A549 (cell line): ENCODE measurements at regions not wholly inside any gene's neighbourhood (a gene's known extent, or its start where the extent isn't known, plus 50 kb on each side); places are given as distances from the start of the nearest gene placed in this dataset.

Experiments used
- ATAC-seq, 2 experiments: fragments of 200-7000 bp in 1 of 2; fragments of >200 bp in 1 of 2; cut with Nextera tagmentation in 1 of 2; cut with Tn5 transposase in 1 of 2; 3 replicates each; pipeline versions ENCODE4 v1.8.0 to v1.9.1; 2018 to 2020; ENCODE audit warnings: mild to moderate bottlenecking in 1 of 2, moderate library complexity in 1 of 2
- CTCF ChIA-PET: fragments of 300-600 bp; sonication (Branson Sonifier 250); formaldehyde crosslinking; extraction: SDS; loops from one replicate; lab custom pipeline; 2021; ENCODE audit warnings: antibody characterized with exemption, inconsistent platforms; lab: Yijun Ruan, JAX
- POLR2A ChIA-PET: fragments of 350-600 bp; formaldehyde crosslinking; extraction: SDS; loops from one replicate; lab custom pipeline; 2021; ENCODE audit warnings: antibody characterized with exemption, inconsistent platforms; lab: Yijun Ruan, JAX
- DNase-seq, 2 experiments: peaks; one replicate each; pipeline versions ENCODE4 v3.0.0 to v3.0.0-alpha.2; 2011 to 2016; ENCODE audit warnings: low read depth in 1 of 2, low spot score in 1 of 2
- FAIRE-seq: peaks from 2 replicates; lab custom pipeline; 2011; peaks lifted over from hg19 to GRCh38; lab: Jason Lieb, UNC
- H3K27ac ChIP-seq, 2 experiments: fragments of >200 bp; sonication (Bioruptor Twin); formaldehyde crosslinking; 3 replicates each; pipeline ENCODE4 v1.5.1; 2016 to 2017
- H3K4me1 ChIP-seq: fragments of >200 bp; sonication (Bioruptor Twin); formaldehyde crosslinking; 3 replicates; pipeline ENCODE4 v1.6.1; 2016
- H3K4me2 ChIP-seq: fragments of >200 bp; sonication (Bioruptor Twin); formaldehyde crosslinking; 3 replicates; pipeline ENCODE4 v1.6.1; 2016
- H3K4me3 ChIP-seq: fragments of >200 bp; sonication (Bioruptor Twin); formaldehyde crosslinking; 3 replicates; pipeline ENCODE4 v1.5.1; 2016
- H3K9me3 ChIP-seq: fragments of >200 bp; sonication (Bioruptor Twin); formaldehyde crosslinking; 3 replicates; pipeline ENCODE4 v1.6.1; 2016
- BHLHE40 ChIP-seq: IDR thresholded peaks from 2 replicates; pipeline ENCODE4 v1.6.1; 2012; ENCODE audit warnings: low read depth, low read length, inconsistent platforms
- ESRRA ChIP-seq: fragments of 150-350 bp; IDR thresholded peaks from 2 replicates; pipeline ENCODE4 v1.6.1; 2014; ENCODE audit warnings: mild to moderate bottlenecking, low read length, borderline replicate concordance
- FOSL2 ChIP-seq, 2 experiments: fragments of 450-650 bp in 1 of 2; fragments of >200 bp in 1 of 2; sonication (Bioruptor Twin) in 1 of 2; formaldehyde crosslinking; IDR thresholded peaks; 2 replicates each; pipeline versions ENCODE4 v1.5.0 to v1.6.1; 2016 to 2020; ENCODE audit warnings: mild to moderate bottlenecking in 1 of 2, moderate library complexity in 1 of 2
- FOXS1 ChIP-seq: fragments of 250-450 bp; sonication (Bioruptor Pico); IDR thresholded peaks from 2 replicates; pipeline ENCODE4 v1.5.0; 2020; ENCODE audit warnings: mild to moderate bottlenecking, moderate library complexity
- KDM1A ChIP-seq: fragments of 200-600 bp; sonication (generic); IDR thresholded peaks from 2 replicates; pipeline ENCODE4 v1.6.1; 2016; ENCODE audit warnings: low read depth, mild to moderate bottlenecking
- POLR2A ChIP-seq: IDR thresholded peaks from 2 replicates; pipeline ENCODE4 v1.6.1; 2012; ENCODE audit warnings: mild to moderate bottlenecking, low read length
- POLR2AphosphoS2 ChIP-seq: conservative IDR thresholded peaks from 2 replicates; pipeline ENCODE4 v1.6.1; 2012; ENCODE audit warnings: low read length, improper control_type of control experiment, inconsistent platforms
- RNF2 ChIP-seq: fragments of 200-600 bp; sonication (generic); IDR thresholded peaks from 2 replicates; pipeline ENCODE4 v1.6.1; 2016; ENCODE audit warnings: low read depth, mild to moderate bottlenecking, antibody characterized with exemption, moderate library complexity, borderline replicate concordance
- ZC3H11A ChIP-seq: fragments of 450-650 bp; IDR thresholded peaks from 2 replicates; pipeline ENCODE4 v1.6.1; 2014; ENCODE audit warnings: antibody characterized with exemption, mild to moderate bottlenecking
- WGBS: methylation state at CpG from one replicate; pipeline ENCODE4 v1.1.6; 2017; ENCODE audit errors: missing lambda C conversion rate; 5-methylcytosine and 5-hydroxymethylcytosine counted together

GRCh38 chr5:173378727-173379126 lies 50.5 kb upstream of the STC2 start:
- H3K4me1 ChIP-seq: no peaks in the 10 kb centered on the region
- no peak overlapping the region for H3K4me3 ChIP-seq
- WGBS: 75% methylated on average over 3 of the region's 3 CpGs
- no peak overlapping the region for H3K4me2 ChIP-seq
- POLR2A ChIA-PET: no interaction called here
- DNase-seq (no peak), FAIRE-seq (no peak), ATAC-seq (no peak)
- 0 out of 3 replicates have a peak, but pooled peaks cover 5% of the 10 kb centered on the region for H3K9me3 ChIP-seq
- TF ChIP-seq POLR2A (no peak), ZC3H11A (no peak), RNF2 (no peak), ESRRA (no peak), FOXS1 (CRISPR knock-in tag) (no peak), POLR2AphosphoS2 (no peak), KDM1A (no peak), FOSL2 (IDR thresholded peaks at IDR 0.05) (no peak), FOSL2 (CRISPR knock-in tag; IDR thresholded peaks at IDR 0.05) (no peak), BHLHE40 (no peak)
- CTCF ChIA-PET: no interaction called here
- H3K27ac ChIP-seq: no peak overlapping the region
